GM18867 (cell line): ENCODE measurements at regions not wholly inside any gene's neighbourhood (a gene's known extent, or its start where the extent isn't known, plus 50 kb on each side); places are given as distances from the start of the nearest gene placed in this dataset.
"Not testable (repeated sequence)": the region's sequence is repeated elsewhere in the genome, so short reads cannot be mapped to it uniquely, and the experiment has no call there.

Source experiments
- ATAC-seq: cut with Tn5 transposase; IDR thresholded peaks from one replicate; pipeline ENCODE4 v1.9.1; 2021; ENCODE audit warnings: mild to moderate bottlenecking, moderate library complexity; ENCODE audit not compliant: unreplicated experiment

DNA sequence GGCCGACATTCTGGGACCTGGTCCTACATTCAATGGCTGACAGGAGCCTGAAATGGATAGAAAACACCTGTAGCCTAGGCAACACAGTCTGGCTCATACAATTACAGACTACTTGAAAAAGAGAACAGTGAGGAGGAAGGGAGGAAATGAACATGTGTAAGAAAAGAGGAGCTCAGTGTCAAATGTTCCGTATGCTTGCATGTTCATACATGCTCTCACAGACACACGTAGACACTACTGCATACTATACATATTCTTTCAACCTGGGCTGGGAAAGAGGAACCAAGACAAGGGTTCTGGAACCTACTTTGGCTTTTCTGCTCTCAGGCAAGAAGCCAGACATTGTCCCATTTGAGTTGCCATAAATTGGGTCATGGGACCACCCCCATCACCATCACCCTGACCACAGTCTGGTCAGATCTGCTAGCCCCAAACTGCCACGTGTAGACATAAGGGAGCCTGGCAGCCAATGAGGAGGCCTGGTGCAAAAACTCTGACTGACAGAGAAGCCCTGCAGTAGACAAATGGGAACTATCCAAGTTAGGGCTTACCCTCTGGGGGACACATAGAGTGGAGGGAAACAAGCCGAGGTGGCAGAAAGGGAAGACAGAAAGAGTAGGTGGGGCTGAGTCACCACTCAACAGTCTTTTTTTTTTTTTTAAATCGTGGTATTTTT lies 310.0 kb downstream of the SHQ1 start:
- peak; percentile 63 for ATAC-seq

DNA sequence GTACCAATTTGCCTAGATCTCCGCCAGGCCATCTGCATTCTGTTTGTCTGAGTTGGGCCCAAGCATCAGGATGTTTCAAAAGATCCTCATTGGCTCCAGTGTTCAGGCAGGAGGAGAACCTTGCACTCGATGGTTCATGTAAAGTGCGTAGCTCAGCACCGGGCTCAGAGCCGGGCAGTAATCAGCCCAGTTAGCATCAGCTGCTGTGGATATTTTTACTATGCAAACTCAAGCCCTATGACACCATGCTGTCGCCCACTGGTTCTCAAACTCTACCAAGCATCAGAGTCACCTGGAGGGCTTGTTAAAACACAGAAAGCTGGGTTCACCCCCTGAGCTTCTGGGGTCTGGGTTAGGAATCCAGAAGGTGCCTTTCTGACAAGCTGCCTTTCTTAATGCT lies 310.8 kb downstream of the SHQ1 start:
- peak; percentile 63 for ATAC-seq

DNA sequence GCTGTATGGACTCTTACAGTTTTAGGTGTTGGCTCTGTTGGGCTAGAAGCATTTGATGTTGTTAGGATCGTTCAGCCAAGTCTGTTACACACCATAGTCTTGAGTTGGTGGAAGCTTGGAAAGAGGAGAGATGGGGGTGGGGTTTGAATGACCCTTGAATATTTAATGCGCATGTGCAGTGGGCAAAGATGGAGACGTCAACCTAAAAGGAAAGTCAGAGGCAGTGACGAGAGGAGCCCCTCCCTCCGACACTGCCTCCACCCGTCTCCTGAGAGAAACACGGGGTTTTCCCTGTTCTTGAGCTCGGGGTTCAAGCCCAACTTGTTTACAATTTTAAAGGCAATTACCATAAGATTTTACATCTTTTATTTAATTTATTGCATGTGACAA lies 311.4 kb downstream of the SHQ1 start:
- no peak for ATAC-seq

DNA sequence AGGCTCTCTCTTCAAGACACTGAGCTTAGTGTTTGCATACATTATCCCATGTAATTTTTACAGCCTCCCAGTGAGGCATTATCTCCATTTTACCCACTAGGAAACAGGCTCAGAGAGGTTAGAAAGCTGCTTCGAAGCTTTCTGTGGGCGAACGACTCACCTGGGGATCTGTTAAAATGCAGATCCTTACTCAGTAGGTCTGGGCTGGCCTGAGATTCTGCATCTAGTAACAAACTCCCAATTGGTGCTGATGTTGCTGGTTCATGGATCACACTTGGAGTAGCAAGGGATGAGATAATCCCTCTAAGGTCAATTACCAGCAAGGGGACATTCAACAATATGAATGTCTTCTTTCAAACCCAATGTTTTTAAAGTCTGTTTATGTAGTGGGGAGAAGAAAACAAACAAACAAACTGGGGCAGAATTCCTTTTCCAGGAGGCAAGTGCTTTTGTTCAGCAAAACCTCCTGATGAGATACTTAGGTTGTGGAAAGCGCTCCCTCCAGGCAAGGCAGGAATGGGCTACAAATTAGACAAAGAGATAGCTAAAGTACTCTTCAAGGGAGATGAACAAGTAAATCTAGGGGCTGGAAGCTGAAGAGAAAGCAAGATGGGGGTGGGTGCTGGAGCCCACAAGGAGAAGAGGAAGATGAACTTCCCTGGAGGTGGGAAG lies 311.9 kb downstream of the SHQ1 start:
- ATAC-seq = no peak

DNA sequence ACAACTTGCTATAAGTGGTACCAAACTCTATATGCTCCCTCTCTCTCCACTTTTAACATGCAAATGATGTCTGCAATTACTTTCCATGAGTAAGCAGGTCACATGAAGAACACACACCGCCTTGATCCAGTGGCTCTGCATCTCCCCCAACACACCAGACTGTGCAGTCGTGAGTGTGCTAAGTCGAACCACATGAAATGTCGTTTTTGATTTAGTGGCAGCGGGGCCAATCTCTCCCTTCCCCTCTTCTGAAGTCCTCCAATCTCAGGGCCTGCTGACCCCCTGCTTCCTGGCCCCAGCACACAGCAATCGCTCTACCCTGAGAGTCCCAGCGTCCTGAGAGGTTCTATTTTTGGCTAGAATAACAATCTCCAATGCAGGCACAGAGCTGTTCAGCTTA lies 312.5 kb downstream of the SHQ1 start:
- no peak for ATAC-seq

DNA sequence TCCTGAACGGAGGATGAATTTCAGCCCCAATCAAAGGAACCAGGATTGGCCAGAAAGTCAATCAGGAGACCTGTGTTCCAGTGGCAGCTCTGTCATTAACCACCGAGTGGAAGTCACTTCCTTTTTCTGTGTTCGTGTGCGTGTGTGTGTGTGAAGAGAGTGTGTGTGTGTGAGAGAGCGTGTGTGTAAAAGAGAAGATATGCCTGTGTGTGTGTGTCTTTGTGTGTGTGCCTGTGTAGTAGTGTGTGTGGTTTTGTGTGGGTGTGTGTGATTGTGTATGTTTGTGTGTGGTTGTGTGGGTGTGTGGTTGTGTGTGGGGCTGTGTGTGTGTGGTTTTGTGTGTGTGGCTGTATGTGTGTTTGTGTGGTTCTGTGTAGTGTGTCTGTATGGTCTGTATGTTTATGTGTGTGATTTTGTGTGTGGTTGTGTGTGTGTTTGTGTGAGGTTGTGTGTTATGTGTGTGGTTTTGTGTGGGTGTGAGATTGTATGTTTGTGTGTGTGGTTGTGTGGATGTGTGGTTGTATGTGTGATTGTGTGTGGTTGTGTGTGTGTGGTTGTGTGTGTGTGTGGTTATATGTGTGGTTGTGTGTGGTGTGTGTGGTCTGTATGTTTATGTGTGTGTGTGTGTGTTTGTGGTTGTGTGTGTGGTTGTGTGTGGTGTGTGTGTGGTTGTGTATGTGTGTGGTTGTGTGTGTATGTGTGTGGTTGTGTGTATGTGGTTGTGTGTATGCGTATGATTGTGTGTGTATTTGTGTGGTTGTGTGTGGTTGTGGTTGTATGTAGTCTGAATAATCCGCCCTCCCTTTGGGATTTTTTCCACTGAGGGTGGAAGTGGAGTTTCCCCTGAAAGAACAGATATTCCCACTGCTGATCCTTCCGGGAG lies 314.4 kb downstream of the SHQ1 start:
- ATAC-seq = no peak

DNA sequence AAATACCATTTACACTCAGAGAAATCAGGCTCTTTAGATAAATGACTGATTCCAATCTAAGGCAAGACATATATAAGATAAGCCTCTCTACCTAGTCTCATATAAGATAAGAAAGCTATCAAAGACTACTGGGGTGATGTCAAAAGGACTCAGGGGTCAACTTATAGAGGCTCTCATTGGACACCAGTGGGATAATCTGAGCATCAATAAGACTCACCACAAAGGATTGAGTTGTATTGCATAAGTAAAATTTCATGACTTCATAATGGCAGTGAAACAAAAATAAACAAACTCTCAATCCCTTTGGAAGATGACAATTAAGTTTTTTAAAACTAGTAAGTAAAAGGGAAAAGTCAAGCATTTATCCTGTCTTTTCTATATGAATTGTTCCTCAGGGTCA lies 317.8 kb downstream of the SHQ1 start:
- ATAC-seq = no peak

DNA sequence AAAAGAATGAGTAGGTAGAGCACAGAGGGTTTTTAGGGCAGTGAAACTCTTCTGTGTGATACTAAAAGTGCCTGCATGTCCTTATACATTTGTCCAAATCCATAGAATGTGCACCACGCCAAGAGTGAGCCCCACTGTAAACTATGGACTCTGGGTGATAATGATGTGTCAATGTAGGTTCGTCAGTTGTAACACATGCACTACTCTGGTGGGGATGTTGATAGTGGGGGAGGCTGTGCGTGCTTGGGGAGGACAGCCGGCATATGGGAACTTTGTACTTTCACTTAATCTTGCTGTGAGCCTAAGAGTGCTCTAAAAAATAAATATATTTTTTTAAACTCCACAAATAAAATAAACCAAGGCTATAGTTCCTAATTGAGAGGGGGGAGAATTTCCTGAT lies 319.2 kb downstream of the SHQ1 start:
- ATAC-seq = no peak

DNA sequence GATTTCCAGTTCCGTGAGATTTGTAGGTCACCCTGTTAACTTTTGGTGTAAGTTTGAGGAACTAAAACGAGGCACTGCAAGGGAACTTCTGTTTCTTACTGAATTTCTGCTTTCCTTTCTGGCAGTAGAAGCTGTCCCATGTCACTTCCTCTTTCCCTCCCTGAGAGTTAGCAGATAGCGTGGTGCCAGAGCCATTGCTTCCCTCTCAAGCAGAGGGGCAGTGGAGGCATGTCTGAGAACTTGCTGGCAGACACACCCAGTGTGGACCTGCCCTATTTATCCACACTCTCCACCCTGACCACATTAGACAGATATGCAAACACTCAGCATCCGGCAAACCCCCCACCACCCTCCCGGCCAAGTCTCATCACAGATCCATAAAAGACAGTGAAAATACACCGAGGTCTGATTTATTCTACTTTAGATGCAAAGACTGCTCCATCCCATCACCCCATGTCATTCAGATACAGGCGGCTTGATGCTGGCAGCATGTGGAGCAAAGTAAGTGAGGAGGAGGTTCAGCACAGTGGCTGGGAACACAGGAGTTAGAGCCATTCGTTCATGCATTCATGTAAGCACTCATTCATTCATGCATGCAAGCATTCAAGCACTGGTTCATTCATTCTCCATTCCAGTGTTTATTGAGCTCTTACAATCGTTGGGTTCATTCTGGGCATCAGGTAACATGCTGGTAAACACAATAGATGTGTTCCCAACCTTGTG lies 324.7 kb downstream of the SHQ1 start:
- ATAC-seq = peak; percentile 87

DNA sequence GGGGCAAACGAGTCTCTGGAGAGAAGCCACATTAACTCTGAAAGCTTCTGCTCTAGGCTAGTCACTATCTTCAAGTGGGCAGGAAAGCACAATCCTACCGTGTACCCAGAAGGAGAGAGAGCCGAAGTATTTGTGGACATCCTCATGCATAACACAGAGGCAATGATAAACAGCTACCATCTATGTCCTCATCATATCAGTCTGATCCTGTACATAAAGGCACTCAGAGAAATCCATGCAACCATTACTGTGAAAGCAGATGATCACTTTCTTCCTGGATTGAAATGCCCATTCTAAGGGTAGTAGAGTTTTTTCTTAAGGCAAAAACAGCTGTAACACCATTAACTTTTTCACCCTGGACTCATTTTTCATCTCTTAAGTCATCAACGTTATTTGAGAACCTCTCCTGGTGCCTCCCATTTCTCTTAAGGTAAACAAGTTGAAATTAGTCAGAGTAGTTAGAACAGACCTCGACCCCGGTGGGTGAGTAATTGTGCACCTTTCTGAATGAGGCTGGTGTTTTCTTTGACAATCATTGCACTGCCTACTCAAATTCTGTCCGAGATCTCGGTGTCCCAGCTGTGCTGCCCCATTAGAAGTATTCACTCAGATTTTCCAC lies 327.4 kb downstream of the SHQ1 start:
- ATAC-seq = peak; percentile 48

DNA sequence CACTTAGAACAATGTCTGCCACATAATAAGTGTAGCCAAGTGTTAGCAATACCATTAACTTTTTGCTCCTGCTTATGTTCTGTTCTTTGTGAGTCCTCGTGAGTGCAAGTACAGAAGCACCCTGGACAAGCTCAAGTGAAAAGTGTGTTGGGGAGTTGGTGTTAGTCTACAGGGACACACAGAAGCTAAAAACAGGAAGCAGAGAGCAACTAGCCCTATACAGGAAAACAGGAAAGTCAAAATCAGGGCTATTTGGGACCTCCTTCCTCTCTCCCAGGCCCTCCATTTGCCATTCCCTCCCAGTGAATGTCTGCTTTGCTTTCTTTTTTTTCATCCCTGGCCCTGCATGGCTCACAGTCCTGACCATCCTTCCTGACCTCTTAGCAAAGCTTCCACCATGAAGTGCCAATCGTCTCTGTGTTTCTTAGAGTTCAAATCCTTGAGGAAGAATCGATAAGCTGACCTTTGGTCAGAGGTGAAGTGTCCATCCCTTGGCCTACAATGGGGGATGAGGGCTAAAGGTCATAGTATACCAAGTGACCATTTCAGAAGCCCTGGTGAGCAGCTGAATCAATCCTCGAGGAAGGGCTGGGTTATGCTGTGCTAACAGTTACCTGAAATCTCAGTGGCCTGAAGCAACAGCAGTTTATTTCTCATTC lies 328.2 kb downstream of the SHQ1 start:
- ATAC-seq = no peak

DNA sequence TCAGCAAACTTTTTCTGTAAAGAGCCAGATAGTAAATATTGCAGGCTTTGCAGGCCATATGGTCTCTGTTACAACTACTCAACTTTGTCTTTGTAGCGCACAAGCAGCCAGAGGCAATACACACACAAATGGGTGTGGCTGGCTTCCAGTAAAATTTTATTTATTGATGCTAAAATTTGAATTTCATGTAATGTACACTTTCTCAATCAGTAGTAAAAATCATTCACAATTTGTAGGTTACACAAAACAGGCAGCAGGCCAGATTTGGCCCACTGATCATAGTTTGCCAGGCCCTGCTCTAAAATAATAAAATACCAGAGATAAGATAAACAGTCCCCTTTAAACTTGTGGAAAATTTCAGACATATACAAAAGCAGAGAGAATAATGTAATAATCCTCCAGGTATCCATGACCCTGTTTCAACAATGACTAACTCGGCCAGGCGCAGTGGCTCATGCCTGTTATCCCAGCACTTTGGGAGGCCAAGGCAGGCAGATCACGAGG lies 330.3 kb downstream of the SHQ1 start:
- ATAC-seq = no peak

DNA sequence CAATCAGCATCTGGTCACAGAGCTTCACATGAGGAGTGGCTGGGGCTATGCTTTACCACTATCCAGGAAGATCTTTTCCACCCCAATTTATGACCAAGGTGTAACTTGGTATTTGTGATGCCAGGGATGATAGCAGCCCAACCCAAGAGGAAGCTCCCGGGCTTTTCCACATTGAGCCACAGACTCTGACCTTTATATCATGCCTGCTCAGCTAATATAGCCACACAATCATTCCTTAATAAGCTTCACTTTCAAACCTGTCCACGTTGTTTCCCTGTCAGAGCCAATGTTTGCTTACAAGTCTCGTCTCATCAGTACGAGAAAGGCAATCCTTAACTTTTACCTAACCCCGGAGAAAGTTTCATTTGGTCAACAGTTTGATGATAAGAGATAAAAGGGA lies 330.9 kb downstream of the SHQ1 start:
- no peak for ATAC-seq

DNA sequence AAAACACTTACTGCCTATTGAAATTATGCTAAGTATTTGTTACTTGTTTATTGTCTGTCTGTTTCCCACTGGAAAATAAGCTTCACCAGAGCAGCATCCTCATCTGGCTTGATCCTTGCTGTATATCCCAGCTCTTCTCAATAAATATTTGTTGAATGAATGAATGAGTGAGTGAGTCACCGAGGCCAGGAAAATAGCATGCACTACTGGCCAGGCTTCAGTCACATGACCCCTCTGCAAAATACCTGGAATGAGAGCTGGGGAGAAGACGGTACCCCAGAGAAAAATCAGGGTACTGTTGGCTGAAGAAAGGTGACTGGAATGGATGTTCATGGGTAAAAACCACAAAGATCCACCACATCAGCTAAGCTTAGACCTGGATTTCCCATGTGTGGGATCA lies 331.9 kb downstream of the SHQ1 start:
- no peak for ATAC-seq

DNA sequence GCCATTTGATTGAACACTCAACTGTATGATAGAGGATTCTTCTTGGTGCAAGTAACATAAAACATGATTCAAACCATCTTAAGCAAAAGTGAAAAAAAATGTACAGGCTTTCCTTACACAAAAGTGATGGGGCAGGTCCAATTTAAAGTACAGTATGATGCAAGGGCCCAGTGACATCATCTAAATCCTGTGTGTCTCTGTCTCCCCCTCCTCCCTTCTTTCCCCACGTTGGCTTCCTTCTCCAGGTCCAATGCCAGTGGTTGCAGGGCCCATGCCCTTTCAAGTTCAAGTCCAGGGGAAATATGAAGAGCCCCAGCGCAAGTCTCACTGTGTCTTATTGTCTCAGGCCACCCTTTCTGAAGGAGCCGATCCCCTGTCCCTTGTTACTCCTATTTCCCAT lies 332.3 kb downstream of the SHQ1 start:
- ATAC-seq = no peak

DNA sequence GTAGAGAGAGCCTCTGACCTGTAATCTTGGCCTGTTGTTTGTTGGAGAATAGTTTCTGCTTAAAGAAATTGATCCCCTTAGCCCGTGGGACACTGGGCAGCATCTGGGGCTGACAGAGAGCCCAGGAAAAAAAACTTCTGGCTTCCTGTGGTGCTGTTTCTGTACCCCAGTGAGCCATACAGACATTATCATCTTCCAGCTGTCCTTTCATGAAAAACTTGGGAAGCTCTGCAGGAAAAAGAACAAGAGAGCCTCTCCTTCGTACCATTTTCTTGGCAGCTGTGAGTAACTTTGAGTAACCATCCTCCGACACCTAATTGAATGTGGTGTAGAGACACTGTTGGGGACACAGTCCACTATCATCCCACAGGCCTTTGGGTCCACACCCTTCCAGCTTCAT lies 333.0 kb downstream of the SHQ1 start:
- ATAC-seq = no peak

DNA sequence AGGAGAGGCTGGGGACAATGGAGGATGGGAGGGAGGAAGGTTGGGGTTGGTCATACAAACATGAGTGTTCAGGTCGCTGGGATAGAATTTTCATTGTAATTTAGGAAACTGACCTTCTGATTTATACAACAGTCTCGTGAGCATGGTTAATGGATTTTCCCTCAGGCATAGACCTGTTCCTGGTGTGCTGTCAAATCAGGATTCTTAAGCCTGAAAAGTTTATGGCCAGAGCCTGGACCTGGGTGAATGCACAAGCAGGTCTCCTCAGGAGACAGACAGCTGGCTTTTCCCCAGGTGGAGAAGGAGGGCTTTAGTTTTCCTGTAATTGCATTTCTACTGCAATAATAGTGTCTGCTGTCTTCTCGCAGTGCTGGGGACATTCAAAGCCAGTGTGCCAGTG lies 338.0 kb downstream of the SHQ1 start:
- ATAC-seq = no peak

DNA sequence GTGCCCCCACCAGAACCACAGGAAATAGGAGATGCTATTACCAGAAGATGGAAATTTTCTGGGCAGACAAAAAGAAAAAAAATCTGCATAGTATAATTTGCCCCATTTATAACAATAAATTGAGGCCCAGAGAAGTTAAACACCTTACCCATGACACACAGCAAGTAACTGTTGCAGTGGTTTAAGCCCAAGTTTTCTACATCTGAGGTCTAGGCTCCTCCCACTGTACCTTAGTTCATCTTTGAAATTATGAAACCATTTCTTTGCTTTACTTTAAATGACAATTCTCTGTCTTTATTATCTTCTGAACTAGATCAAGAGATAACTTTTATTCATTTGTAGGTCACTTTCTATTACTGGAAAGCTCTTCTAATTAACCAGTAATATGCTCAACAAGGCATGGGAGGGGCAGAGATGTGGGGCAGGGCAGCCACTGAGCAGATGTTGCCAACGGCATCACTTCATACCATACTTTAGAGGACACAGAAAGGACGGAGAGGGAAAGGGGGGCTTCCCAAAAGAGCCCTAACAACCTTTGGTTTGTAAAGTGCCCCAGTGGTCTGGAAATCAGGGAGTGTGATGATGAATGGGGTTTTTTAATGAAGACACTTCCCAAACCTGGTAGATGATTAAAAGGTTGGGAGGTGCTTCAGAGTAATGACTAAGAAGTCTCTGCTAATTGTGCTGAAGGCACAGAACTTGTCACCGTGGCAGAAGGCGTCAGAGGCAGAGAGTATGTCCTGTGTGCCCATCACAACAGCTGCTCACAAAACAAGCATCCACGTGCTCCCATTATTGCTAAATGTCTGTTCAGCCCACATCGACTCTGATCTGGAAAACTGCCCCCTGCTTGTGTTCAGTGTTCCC lies 342.5 kb downstream of the SHQ1 start:
- ATAC-seq = no peak

DNA sequence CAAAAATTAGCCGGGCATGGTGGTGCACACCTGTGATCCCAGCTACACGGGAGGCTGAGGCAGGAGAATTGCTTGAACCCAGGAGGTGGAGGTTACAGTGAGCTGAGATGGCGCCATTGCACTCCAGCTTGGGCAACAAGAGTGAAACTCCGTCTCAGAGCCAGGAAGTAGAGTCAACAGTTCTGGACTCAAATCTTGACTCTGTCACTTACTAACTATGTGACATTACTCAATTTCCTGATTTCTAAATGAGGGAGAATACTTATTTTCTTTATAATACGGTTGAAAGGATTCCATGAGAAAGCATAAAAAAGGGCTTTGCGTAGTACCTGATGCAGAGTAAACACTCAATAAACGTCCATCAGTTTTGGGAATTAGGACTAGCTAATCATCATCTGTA lies 350.7 kb downstream of the SHQ1 start:
- not testable (repeated sequence) for ATAC-seq
